Psoas muscle (tissue), 7 donors: ENCODE measurements at regions not wholly inside any gene's neighbourhood (a gene's known extent, or its start where the extent isn't known, plus 50 kb on each side); places are given as distances from the start of the nearest gene placed in this dataset.

Experiments used
- ATAC-seq, 4 donors: fragments of 200-7000 bp; cut with Tn5 transposase; one replicate each; pipeline ENCODE4 v1.9.1; 2020; ENCODE audit warnings: moderate library complexity in 3 of 4, mild to moderate bottlenecking in 2 of 4
- DNase-seq, 2 donors: peaks; one replicate each; pipeline ENCODE4 v3.0.0-alpha.2; 2020
- H3K27ac ChIP-seq: fragments of 200-600 bp; one replicate; pipeline ENCODE4 v1.8.0; 2022
- H3K27me3 ChIP-seq, 3 donors: fragments of 200-600 bp in 1 of 3; one replicate each; pipeline versions ENCODE4 v1.6.1 to v1.8.0; 2013 to 2022; ENCODE audit warnings: low read length in 2 of 3, mild to moderate bottlenecking in 2 of 3, moderate library complexity in 1 of 3; ENCODE audit not compliant: insufficient read depth in 3 of 3
- H3K36me3 ChIP-seq, 2 donors: fragments of 200-600 bp in 1 of 2; one replicate each; pipeline versions ENCODE4 v1.6.1 to v1.8.0; 2013 to 2022; ENCODE audit warnings: low read depth in 1 of 2, mild to moderate bottlenecking in 1 of 2, moderate library complexity in 1 of 2; ENCODE audit not compliant: insufficient read depth in 1 of 2
- H3K4me1 ChIP-seq: fragments of 200-600 bp; one replicate; pipeline ENCODE4 v1.8.0; 2022
- H3K4me3 ChIP-seq: fragments of 200-600 bp; one replicate; pipeline ENCODE4 v1.8.0; 2022; ENCODE audit warnings: mild to moderate bottlenecking
- H3K9me3 ChIP-seq: fragments of 200-600 bp; one replicate; pipeline ENCODE4 v1.8.0; 2022
- WGBS, 3 donors: extraction: QIAGEN DNeasy Blood & Tissue Kit; methylation state at CpG; one replicate each; pipeline versions ENCODE4 v1.1.6 to v1.1.7; 2013; 5-methylcytosine and 5-hydroxymethylcytosine counted together
- intact Hi-C, 2 donors: fragments of 100-400 bp; cut with DNase I; formaldehyde crosslinking; loops; one replicate each; pipeline versions ENCODE4 v1.11.0 to v1.14.2; 2022
- TF ChIP-seq, protein P1 (sequence below): fragments of 200-600 bp; IDR thresholded peaks from one replicate; pipeline ENCODE4 v1.8.0; 2022; ENCODE audit warnings: antibody characterized with exemption
- donor health status: healthy with polysubstance abuse.
- donor health status: DM: no; HTN: no; CAD: no; lungs with moderate emphysema.
- donor health status: Bipolar disorder and iron deficiency.
- donor health status: healthy.
- donor health status: DM: yes; HTN: yes; CAD: no.
- donor health status: DM: no; HTN: no; CAD: no.
- donor health status: DM: yes; HTN: yes; CAD: no.

GRCh38 chr15:69783211-69783610, 314.5 kb downstream of the TLE3 start:
- no peak overlapping the region for H3K27ac ChIP-seq
- intact Hi-C loops, result no loop called here
- TF ChIP-seq, protein P1, sequence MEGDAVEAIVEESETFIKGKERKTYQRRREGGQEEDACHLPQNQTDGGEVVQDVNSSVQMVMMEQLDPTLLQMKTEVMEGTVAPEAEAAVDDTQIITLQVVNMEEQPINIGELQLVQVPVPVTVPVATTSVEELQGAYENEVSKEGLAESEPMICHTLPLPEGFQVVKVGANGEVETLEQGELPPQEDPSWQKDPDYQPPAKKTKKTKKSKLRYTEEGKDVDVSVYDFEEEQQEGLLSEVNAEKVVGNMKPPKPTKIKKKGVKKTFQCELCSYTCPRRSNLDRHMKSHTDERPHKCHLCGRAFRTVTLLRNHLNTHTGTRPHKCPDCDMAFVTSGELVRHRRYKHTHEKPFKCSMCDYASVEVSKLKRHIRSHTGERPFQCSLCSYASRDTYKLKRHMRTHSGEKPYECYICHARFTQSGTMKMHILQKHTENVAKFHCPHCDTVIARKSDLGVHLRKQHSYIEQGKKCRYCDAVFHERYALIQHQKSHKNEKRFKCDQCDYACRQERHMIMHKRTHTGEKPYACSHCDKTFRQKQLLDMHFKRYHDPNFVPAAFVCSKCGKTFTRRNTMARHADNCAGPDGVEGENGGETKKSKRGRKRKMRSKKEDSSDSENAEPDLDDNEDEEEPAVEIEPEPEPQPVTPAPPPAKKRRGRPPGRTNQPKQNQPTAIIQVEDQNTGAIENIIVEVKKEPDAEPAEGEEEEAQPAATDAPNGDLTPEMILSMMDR, result no peak
- H3K4me3 ChIP-seq, result no peak overlapping the region
- WGBS, 3 donors, result 70 to 76% (median 75%) methylated on average over 9 of the region's 9 CpGs
- ATAC-seq (no peak), DNase-seq (no peak)
- no peaks in the 10 kb centered on the region for H3K9me3 ChIP-seq
- H3K36me3 ChIP-seq, result no peaks in the 10 kb centered on the region
- no peaks in the 10 kb centered on the region for H3K4me1 ChIP-seq
- H3K27me3 ChIP-seq, result no peaks in the 10 kb centered on the region

DNA sequence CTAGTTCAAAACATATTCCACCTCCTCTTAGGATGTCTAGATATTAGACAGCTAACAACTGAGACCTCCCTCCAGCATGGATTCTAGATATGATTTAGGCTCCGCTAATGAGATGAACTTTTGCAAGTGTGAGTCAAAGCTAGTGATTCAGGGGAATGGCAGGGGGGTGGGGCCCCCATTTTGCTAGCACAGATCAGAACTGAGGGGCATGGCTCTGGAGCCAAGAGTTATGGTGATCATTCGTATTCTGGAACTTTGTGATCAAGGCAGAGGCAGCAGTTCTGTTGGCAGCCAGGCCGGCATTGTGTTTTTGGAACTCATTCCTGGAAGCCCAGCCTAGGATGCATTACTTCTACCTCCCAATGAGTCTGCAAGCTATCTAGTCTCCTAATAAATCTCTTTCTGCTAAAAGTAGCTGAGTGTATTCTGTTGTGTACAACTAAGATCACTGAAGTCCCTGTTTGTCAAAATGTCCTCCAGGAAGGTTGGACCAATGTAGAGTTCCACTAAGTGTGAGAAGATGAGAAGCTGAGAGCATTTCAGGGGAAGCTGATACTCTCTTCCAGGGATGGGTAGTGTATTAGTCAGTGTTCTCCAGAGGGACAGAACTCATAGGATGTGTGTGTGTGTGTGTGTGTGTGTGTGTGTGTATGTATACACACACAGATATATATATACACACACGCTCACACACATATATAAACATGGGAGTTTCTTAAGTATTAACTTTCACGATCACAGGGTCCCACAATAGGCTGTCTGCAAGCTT, 312.7 kb downstream of the TLE3 start:
- H3K4me3 ChIP-seq, result no peak overlapping the region
- TF ChIP-seq, protein P1, result no peak
- no peaks in the 10 kb centered on the region for H3K9me3 ChIP-seq
- intact Hi-C loops, result no loop called here
- DNase-seq, result no peak
- peak in 1 of 4 donors; percentile 52 for ATAC-seq
- H3K27ac ChIP-seq, result no peak overlapping the region
- H3K36me3 ChIP-seq, result no peaks in the 10 kb centered on the region
- H3K4me1 ChIP-seq, result no peaks in the 10 kb centered on the region
- no peaks in the 10 kb centered on the region for H3K27me3 ChIP-seq
- 64 to 78% (median 75%) methylated on average over 5 of the region's 5 CpGs for WGBS, 3 donors

- Histone ChIP-seq H3K36me3 (no peaks in the 10 kb centered on the region), H3K27ac (no peak overlapping the region), H3K4me1 (peaks cover 3% of the 10 kb centered on the region), H3K27me3 (no peaks in the 10 kb centered on the region), H3K4me3 (no peak overlapping the region), H3K9me3 (no peaks in the 10 kb centered on the region)
- no peak for ATAC-seq
- TF ChIP-seq, protein P1, result no peak
- no peak for DNase-seq
- WGBS, 3 donors, result 76 to 90% (median 86%) methylated on average over 9 of the region's 9 CpGs
- intact Hi-C loops, result no loop called here
These were observed 311.5 kb downstream of the TLE3 start for GRCh38 chr15:69786136-69786701.

- Histone ChIP-seq H3K4me3 (no peak overlapping the region), H3K27me3 (peaks cover 0 to 2% (median 0%) of the 10 kb centered on the region in 3 donors), H3K4me1 (peaks cover 3% of the 10 kb centered on the region), H3K27ac (no peak overlapping the region), H3K36me3 (no peaks in the 10 kb centered on the region), H3K9me3 (no peaks in the 10 kb centered on the region)
- DNase-seq (no peak), ATAC-seq (no peak)
- 90 to 98% (median 96%) methylated on average over 4 of the region's 4 CpGs for WGBS, 3 donors
- intact Hi-C loops, result no loop called here
- TF ChIP-seq, protein P1, result no peak
These were observed 309.9 kb downstream of the TLE3 start for GRCh38 chr15:69787791-69788190.
